ENCODE measurements at regions not wholly inside any gene's neighbourhood (a gene's known extent, or its start where the extent isn't known, plus 50 kb on each side); places are given as distances from the start of the nearest gene placed in this dataset.

DNA sequence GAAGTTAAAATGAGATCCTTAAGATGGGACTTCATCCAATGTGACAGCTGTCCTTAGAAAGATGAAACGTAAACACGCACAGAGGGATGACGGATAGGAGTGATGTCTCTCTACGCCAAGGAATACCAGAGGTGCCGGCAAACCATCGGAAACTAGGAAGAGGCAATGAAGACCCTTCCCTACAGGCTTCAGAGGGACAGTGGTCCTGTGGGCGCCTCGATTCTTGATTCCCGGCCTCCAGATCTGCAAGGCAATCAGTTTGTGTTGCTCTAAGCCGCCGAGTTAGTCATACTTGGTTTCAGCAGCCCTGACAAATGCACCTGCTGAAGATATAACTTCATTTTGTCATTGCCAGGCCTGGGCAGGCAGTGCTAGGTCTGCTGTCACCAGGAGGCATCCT lies 1455.1 kb downstream of the TBC1D22A start:
- ATAC-seq (ENCODE audit: low read depth), result no peak

GRCh38 chr22:48212727-48213126 lies 1450.3 kb downstream of the TBC1D22A start:
- ATAC-seq (ENCODE audit: low read depth) (no peak), DNase-seq (ENCODE audit: low spot score) (no peak)
- Histone ChIP-seq H3K27ac (ENCODE audit: poor library complexity, severe bottlenecking) (no peak overlapping the region), H3K27me3 (ENCODE audit: insufficient read depth, poor library complexity, severe bottlenecking) (peaks cover 4% of the 10 kb centered on the region), H3K36me3 (ENCODE audit: low read depth) (no peaks in the 10 kb centered on the region), H3K9me3 (ENCODE audit: severe bottlenecking) (no peaks in the 10 kb centered on the region), H3K4me3 (ENCODE audit: severe bottlenecking) (no peak overlapping the region), H3K4me1 (ENCODE audit: insufficient read depth, poor library complexity, severe bottlenecking) (no peaks in the 10 kb centered on the region)
- TF ChIP-seq CTCF (IDR thresholded peaks at IDR 0.05; ENCODE audit: poor library complexity, severe bottlenecking), result no peak

More for the DNA sequence above, 1455.1 kb downstream of the TBC1D22A start:
- Histone ChIP-seq H3K27me3 (ENCODE audit: insufficient read depth, poor library complexity, severe bottlenecking) (peaks cover 4% of the 10 kb centered on the region), H3K9me3 (ENCODE audit: severe bottlenecking) (no peaks in the 10 kb centered on the region), H3K4me3 (ENCODE audit: severe bottlenecking) (no peak overlapping the region), H3K27ac (ENCODE audit: poor library complexity, severe bottlenecking) (no peak overlapping the region), H3K4me1 (ENCODE audit: insufficient read depth, poor library complexity, severe bottlenecking) (no peaks in the 10 kb centered on the region), H3K36me3 (ENCODE audit: low read depth) (no peaks in the 10 kb centered on the region)
- no peak for DNase-seq (ENCODE audit: low spot score)
- no peak for TF ChIP-seq CTCF (IDR thresholded peaks at IDR 0.05; ENCODE audit: poor library complexity, severe bottlenecking)

DNA sequence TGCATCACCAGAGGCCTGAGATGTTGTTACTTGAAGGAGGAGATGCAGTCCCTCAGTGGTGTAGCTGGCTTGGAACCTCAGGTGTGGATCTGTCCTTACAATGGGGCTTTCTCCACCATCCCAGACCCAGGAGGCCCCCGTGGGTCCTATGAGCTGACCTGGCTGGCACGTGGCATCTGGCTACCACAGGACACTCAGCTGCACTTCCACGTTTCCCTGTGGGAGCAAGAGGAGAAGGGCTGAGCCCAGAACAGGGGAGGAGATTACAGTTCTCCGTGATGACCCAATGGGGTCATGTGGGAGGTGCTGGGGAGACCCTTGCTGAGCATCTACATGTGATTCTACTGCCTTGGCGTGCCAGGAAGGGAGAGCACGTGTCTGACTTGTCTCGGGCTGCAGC lies 1448.4 kb downstream of the TBC1D22A start:
- ATAC-seq (ENCODE audit: low read depth), result no peak
- no peak for TF ChIP-seq CTCF (IDR thresholded peaks at IDR 0.05; ENCODE audit: poor library complexity, severe bottlenecking)
- Histone ChIP-seq H3K27ac (ENCODE audit: poor library complexity, severe bottlenecking) (no peak overlapping the region), H3K9me3 (ENCODE audit: severe bottlenecking) (no peaks in the 10 kb centered on the region), H3K27me3 (ENCODE audit: insufficient read depth, poor library complexity, severe bottlenecking) (peaks cover 3% of the 10 kb centered on the region), H3K4me3 (ENCODE audit: severe bottlenecking) (no peak overlapping the region), H3K36me3 (ENCODE audit: low read depth) (no peaks in the 10 kb centered on the region), H3K4me1 (ENCODE audit: insufficient read depth, poor library complexity, severe bottlenecking) (no peaks in the 10 kb centered on the region)
- no peak for DNase-seq (ENCODE audit: low spot score)

GRCh38 chr22:48210198-48210580 lies 1447.7 kb downstream of the TBC1D22A start:
- H3K27me3 ChIP-seq (ENCODE audit: insufficient read depth, poor library complexity, severe bottlenecking), result no peaks in the 10 kb centered on the region
- H3K9me3 ChIP-seq (ENCODE audit: severe bottlenecking), result no peaks in the 10 kb centered on the region
- no peak overlapping the region for H3K27ac ChIP-seq (ENCODE audit: poor library complexity, severe bottlenecking)
- ATAC-seq (ENCODE audit: low read depth) (no peak), DNase-seq (ENCODE audit: low spot score) (no peak)
- H3K36me3 ChIP-seq (ENCODE audit: low read depth), result no peaks in the 10 kb centered on the region
- TF ChIP-seq CTCF (IDR thresholded peaks at IDR 0.05; ENCODE audit: poor library complexity, severe bottlenecking), result no peak
- no peaks in the 10 kb centered on the region for H3K4me1 ChIP-seq (ENCODE audit: insufficient read depth, poor library complexity, severe bottlenecking)
- H3K4me3 ChIP-seq (ENCODE audit: severe bottlenecking), result no peak overlapping the region

- Histone ChIP-seq H3K27me3 (ENCODE audit: insufficient read depth, poor library complexity, severe bottlenecking) (no peaks in the 10 kb centered on the region), H3K4me3 (ENCODE audit: severe bottlenecking) (no peak overlapping the region), H3K27ac (ENCODE audit: poor library complexity, severe bottlenecking) (no peak overlapping the region), H3K4me1 (ENCODE audit: insufficient read depth, poor library complexity, severe bottlenecking) (no peaks in the 10 kb centered on the region), H3K9me3 (ENCODE audit: severe bottlenecking) (no peaks in the 10 kb centered on the region), H3K36me3 (ENCODE audit: low read depth) (no peaks in the 10 kb centered on the region)
- DNase-seq (ENCODE audit: low spot score) (no peak), ATAC-seq (ENCODE audit: low read depth) (no peak)
- TF ChIP-seq CTCF (IDR thresholded peaks at IDR 0.05; ENCODE audit: poor library complexity, severe bottlenecking), result no peak
These were observed 1447.2 kb downstream of the TBC1D22A start for GRCh38 chr22:48209473-48210197.
